HG02884 (cell line): ENCODE measurements at regions not wholly inside any gene's neighbourhood (a gene's known extent, or its start where the extent isn't known, plus 50 kb on each side); places are given as distances from the start of the nearest gene placed in this dataset.
"Not testable (repeated sequence)": the region's sequence is repeated elsewhere in the genome, so short reads cannot be mapped to it uniquely, and the experiment has no call there.

Experiments used
- ATAC-seq: cut with Tn5 transposase; IDR thresholded peaks from one replicate; pipeline ENCODE4 v1.9.1; 2021; ENCODE audit warnings: mild to moderate bottlenecking, moderate library complexity; ENCODE audit not compliant: unreplicated experiment

DNA sequence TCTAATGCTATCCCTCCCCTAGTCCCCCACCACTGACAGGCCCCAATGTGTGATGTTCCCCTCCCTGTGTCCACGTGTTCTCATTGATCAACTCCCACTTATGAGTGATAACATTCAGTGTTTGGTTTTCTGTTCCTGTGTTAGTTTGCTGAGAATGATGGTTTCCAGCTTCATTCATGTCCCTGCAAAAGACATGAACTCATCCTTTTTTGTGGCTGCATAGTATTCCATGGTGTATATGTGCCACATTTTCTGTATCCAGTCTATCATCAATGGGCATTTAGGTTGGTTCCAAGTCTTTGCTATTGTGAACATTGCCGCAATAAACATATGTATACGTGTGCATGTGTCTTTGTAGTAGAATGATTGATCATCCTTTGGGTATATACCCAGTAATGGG, 153.1 kb downstream of the OR13H1 start:
- not testable (repeated sequence) for ATAC-seq

DNA sequence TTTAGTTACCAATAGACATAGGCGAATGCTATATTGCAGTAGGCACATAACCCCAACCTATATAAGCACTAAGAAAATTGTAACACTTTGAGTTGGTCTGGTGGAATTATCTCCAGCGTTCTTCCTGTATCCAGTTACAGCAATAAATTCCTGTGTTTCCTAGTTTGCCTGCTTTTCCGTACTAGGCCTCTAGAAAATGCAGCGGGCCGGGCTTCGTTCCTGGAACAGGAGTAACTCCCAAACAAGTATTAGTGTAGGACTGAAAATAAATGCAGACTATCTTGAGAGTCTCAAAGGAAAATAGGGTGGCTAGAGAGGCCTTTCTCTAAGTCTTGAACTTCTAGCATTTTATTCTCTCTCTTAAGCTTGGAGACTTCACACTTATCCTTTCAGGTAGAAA, 159.8 kb downstream of the OR13H1 start:
- ATAC-seq, result no peak

DNA sequence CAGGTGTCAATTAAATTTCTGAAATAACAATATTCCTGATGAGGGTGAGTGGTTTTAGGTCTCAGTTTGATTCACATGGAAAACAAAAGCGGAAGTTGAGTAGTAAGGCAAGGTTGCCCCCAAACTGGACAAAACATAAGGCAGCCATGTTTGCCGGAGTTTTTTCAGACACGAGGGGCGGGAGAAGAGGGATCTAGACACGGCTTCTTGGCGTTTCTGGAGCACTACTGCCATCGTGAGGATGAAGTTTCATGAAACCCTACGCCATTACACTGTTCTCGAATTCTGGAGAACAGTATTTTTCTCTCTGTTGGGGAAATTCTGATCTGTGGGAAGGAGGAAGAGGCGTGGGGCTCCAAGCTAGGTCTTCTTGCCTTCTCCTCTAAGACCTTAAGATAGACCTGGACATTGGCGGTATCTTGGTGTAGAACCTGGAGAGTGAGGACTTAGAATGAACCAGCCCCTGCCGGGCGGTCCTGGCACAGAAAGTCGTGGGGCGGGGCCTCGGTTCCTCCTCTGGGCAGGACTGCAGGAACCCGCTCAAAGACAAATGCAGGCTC, 160.3 kb downstream of the OR13H1 start:
- no peak for ATAC-seq

DNA sequence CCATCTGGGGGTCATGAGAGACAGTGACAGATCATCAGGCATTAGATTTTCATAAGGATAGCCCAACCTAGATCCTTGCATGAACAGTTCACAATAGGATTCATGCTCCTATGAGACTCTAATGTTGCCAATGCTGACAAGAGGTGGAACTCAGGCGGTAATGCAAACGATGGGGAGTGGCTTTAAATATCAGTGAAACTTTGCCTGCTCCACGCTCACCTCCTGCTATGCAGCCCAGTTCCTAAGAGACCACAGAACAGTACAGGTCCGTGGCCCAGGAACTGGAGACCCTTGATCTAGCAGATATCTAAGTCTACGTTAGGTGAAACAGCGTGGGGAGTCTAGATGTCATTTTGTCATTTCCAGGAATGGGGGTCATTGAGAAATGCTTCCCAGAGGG, 165.7 kb downstream of the OR13H1 start:
- no peak for ATAC-seq

DNA sequence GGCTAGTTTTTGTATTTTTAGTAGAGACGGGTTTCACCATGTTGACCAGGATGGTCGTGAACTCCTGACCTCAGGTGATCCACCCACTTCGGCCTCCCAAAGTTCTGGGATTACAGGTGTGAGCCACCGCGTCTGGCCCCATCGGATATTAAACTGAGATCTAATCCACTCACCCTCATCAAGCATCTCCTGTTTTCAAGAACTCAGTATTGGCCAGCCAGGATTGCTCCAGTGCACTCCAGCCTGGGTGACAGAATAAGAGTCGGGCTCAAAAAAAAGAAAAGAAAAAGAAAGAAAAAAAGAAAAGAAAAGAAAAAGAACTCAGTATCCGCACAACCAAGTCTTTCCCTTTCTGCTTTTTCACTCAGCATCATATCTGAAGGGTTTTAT, 167.6 kb downstream of the OR13H1 start:
- ATAC-seq, result no peak

DNA sequence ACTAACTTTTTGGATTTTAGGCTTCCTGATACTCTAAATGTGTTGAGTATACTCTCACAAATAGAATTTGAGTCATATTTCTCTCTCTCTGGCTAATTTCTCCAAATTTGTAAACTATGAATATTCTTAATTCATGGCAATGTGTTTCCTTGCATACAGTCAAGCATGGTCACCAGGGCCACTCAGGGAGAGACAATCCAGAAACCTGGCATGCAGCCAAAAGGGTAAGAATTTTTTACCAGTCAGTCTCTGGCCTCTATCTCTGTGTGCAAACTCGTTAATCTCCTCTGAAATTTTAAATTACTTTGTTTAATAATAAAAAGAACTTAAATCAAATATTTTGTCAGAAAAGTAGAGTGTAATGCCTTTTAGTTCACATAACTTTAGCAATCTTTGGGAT, 179.8 kb downstream of the OR13H1 start:
- no peak for ATAC-seq

DNA sequence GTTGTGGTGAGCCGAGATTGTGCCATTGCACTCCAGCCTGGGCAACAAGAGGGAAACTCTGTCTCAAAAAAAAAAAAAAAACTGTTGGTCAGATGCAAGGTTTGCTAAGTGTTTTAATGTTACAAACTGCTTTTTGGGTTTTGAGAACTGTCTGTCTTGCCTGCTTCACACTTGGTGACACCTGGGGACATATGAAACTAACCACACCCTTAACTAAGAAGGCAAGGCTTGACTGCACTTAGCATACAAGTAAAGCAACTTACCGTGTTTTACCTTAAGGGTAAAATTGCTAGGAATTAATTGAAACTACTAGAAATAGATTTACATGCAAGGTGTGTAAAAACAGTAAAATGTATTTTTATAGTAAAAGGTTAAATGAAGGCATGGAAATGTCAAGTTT, 180.4 kb downstream of the OR13H1 start:
- ATAC-seq, result no peak

DNA sequence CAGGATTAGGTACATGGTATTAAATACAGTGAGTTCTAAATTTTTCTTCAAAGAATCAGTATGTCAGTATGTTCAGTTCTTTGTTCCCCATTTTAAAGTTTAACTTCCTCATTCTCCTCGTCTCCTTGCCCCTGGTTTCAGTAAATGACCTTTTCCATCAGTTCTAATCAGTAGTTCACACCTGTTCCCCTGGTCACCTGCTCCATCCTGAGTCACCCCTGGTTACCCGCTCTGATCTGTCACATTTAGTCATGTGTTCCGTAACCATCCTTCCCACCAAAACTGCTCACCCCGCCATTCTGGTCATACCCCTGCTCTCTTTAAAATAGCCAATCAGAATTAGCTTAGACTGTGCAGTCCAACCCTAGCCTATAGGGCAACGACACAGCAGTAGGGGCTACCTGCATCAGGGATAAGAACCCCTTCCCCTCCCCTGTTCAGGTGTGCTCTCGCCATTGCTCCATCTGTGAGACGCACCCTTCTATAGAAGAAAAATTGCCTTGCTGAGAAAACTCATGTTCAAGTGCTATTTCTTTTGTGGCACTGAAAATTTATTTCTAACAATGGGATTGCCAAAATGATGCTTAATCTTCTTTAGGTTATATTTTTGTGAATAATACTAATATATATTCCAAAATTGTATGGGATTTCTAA, 181.3 kb downstream of the OR13H1 start:
- ATAC-seq, result no peak

DNA sequence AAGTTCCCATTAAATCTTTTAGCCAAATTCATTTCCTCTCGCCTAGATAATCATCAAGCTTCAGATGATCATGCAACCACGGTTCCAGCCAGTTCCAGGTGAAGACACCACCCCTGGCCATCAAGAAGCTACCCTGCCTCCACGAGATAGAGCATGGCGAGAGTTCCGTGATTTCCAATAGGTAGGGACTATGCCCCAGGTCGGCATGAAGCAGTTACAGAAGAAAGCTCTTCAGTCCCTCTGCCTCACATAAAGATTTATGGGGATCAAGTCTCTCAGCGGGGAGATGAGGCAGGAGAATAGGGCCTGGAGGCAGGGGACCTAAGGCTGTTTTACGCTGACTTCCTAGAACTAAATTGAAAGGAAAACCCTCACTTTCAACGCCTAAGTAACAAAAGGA, 183.9 kb downstream of the OR13H1 start:
- no peak for ATAC-seq

DNA sequence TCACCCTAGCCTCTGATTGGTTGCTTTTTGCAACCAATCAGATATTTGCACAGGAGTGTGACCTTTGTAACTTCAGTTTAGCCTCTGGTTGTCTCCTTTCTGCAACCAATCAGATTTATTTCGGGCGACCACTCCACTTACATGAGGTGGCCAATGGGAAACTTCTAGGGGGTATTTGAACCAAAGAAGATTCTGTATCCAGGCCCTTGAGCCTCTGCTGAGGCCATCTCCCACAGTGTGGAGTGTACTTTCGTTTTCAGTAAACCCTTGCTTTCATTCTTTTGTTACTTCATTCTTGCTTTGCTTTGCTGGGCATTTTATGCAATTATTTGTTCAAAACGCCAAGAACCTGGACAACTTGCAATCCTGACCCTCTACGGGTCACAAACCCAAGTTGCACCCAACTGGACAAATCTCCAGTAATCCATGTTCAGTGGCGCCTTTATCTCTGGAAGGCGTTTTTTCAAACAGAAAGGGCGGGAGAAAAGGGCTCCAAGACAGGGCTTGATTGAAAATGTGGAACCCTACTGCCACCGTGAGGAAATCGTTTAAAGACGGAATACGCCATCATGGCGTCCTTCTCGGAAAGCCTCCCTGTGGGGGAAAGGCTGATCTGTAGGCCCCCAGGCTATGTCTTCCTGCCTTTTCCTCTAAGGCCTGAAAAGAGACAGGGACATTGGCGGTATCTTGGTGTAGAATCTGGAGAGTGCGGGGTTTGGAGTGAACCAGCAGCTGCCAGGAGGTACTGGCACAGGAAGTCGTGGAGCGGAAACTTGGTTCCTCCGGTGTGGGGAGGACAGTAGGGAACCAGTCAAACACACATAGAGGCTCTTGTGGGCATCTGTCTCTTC, 184.6 kb downstream of the OR13H1 start:
- no peak for ATAC-seq

DNA sequence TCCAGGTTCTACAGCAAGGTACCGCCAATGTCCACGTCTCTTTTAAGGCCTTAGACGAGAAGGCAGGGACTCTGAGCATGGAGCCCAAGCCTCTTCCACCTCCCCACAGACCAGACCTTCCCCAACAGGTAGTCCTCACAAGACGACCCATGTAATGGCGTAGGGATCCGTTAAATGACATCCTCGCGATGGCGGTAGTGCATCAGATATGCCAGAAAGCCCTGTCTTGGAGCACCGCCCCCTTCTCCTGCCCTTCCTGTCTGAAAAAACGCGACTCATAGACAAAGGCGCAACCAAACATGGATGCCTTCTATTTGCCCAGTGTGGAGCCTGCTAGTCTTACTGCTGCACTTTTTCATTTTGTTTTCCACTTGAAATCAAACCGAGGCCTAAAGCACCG, 185.4 kb downstream of the OR13H1 start:
- ATAC-seq, result no peak

DNA sequence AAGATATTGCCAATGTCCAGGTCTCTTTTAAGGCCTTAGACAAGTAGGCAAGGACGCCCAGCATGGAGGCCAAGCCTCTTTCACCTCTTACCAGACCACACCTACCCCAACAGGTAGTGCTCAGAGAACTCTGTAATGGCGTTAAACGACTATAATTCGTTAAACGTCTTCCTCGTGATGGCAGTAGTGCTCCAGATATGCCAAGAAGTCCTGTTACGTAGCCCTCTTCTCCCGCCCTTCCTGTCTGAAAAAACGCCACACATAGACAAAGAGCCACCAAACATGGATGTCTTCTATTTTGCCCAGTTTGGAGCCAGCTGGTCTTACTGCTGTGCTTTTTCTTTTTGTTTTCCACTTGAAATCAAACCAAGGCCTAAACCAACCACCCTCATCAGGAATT, 190.7 kb downstream of the OR13H1 start:
- ATAC-seq, result no peak

DNA sequence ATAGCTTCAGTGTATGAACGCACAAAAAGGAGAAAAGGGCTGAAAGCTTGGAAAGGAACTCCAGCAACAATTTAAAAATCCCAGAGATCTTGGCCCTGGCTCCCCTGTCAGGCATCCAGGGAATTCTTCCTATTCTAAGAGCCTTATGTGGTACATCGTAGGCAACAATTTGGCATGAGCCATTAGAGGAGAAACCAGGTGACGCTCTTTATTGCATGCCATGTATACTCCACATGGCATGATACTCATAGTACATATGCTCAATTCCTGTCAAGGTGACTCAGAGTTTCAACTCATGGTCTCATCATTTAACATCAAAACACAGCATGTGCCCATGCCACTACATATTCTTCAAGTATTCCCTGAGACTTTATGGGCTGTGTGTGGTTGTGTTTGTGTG, 191.3 kb downstream of the OR13H1 start:
- no peak for ATAC-seq

DNA sequence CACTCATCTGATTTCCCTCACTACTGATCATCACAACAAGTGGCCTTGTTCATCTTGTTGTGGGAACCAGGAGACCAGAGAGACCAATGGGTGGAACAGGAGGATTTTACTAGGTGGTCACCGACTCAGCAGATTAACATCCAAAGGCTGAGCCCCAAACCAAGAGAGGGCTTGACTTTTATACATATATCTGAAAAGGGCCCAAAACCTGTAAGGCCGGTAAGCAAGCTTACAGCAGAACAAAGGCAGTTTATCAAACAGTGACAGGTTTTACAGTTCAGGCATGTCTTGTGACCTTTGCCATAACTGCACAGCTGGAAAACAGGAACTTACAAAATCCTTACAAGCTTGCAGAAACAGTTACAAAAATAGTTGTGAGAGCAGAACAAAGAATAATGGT, 195.9 kb downstream of the OR13H1 start:
- ATAC-seq, result no peak

DNA sequence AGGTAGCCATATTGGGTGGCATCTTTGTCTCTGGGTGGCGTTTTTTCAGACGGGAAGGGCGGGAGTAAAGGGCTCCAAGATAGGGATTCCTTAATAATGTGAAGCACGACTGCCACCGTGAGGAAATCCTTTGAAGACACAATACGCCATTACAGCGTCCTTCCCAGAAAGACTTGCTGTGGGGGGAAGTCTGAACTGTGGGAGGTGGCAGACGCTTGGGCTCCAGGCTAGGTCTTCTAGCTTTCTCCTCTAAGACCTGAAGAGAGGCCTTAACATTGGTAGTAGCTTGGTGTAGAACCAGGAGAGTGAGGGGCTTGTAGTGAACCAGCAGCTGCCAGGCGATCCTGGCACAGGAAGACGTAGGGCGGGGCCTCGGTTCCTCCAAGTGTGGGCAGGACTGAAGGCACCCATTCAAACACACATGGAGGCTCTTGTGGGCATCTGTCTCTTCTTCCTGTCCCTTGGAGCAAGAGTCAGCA, 197.3 kb downstream of the OR13H1 start:
- ATAC-seq, result no peak

DNA sequence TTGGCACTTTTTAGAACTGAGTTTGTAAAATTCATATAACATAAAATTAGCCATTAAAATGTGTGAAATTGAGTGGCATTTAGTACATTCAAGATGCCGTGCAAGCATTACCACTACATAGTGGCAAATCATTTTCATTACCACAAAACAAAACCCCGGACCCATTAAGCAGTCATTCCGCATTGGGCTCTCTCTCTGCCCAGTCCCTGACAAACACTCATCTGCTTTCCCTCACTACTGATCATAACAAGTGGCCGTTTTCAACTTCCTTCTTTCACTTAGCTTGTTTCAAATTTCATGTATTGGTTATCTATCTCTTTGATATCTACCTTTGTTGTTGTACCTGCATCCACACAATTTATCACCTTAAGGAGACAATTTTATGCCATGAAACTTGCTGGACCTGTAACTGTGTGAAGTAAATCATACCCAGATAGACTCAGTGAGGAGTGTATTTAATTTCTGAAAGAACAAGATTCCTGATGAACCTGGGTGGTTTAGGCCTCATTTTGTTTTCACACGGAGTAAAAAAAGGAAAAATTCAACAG, 202.1 kb downstream of the OR13H1 start:
- no peak for ATAC-seq

DNA sequence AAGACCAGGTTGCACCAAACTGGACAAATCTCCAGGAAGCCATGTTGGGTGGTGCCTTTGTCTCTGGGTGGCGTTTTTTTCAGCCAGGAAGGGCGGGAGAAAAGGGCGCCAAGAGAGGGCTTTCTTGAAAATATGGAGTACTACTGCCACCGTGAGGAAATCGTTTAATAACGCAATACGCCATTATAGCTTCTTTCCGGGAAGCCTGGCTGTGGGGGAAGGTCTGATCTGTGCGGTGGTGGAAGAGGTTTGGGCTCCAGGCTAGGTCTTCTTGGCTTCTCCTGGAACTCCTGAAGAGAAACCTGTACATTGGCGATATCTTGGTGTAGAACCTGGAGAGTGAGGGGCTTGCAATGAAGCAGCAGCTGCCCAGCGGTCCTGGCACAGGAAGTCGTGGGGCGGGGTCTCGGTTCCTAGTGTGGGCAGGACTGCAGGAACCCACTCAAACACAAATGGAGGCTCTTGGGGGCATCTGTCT, 202.7 kb downstream of the OR13H1 start:
- no peak for ATAC-seq

DNA sequence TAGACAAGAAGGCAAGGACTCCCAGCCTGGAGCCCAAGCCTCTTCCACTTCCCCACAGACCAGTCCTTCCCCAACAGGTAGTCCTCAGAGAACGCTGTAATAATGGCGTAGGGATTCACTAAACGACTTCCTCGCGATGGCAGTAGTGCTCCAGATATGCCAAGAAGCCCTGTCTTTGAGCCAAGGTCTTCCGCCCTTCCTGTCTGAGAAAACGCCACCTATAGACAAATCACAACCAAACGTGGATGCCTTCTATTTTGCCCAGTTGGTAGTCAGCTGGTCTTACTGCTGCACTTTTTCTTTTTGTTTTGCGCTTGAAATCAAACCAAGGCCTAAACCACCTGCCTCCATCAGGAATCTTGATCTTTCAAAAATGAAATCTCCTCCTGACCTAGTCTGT, 203.3 kb downstream of the OR13H1 start:
- ATAC-seq, result no peak

DNA sequence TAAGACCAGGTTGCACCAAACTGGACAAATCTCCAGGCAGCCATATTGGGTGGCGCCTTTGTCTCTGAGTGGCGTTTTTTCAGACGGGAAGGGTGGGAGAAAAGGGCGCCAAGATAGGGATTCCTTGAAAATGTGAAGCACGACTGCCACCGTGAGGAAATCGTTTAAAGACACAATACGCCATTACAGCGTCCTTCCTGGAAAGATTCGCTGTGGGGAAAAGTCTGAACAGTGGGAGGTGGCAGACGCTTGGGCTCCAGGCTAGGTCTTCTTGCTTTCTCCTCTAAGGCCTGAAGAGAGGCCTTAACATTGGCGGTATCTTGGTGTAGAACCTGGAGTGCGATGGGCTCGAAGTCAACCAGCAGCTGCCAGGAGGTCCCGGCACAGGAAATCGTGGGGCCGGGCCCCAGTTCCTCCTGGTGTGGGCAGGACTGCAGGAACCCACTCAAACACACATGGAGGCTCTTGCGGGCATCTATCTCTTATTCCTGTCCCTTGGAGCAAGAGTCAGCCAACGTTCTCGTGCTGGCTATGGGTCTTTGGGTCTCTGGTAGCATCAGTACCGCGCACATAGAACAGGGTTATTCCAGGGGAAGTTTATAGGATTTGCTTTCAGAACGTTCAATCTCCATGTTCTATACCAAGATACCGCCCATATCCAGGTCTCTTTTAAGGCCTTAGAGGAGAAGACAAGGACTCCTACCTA, 208.8 kb downstream of the OR13H1 start:
- ATAC-seq, result no peak

DNA sequence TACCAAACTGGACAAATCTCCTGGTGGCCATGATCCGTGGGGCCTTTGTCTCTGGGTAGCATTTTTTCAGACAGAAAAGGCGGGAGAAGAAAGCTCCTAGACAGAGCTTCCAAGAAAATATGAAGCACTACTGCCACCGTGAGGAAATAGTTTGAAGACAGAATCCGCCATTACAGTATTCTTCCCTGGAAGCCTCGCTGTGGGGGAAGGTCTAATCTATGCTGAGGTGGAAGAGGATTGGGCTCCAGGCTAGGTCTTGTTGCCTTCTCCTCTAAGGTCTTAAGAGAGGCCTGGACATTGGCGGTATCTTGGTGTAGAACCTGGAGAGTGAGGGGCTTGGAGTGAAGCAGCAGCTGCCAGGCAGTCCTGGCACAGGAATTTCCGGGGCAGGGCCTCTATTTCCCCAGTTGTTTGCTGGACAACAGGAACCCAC, 218.9 kb downstream of the OR13H1 start:
- no peak for ATAC-seq

DNA sequence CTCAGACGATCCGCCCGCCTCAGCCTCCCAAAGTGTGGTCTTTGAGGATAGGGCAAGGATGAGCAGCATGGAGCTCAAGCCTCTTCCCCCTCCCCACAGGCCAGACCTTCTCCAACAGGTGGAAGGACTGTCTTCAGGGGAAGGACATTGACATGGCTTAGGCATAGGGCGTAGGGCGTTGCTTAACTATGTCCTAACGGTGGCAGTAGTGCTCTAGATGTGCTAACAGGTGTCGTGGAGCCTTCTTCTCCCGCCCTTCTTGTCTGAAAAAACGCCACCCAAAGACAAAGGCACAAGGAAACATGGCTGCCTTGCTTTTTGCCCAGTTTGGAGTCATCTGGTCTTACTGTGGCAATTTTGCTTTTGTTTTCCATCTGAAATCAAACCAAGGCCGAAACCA, 219.8 kb downstream of the OR13H1 start:
- no peak for ATAC-seq
